GM21367 (cell line): ENCODE measurements at regions not wholly inside any gene's neighbourhood (a gene's known extent, or its start where the extent isn't known, plus 50 kb on each side); places are given as distances from the start of the nearest gene placed in this dataset.
"Not testable (repeated sequence)": the region's sequence is repeated elsewhere in the genome, so short reads cannot be mapped to it uniquely, and the experiment has no call there.

ENCODE experiments used
- ATAC-seq: cut with Tn5 transposase; IDR thresholded peaks from one replicate; pipeline ENCODE4 v1.9.1; 2021; ENCODE audit not compliant: unreplicated experiment

- ATAC-seq = no peak
These were observed 375.1 kb upstream of the DPH6 start for GRCh38 chr15:35921046-35921445.

- ATAC-seq = no peak
These were observed 379.5 kb upstream of the DPH6 start for GRCh38 chr15:35925275-35926006.

- no peak for ATAC-seq
These were observed 380.0 kb upstream of the DPH6 start for GRCh38 chr15:35926007-35926380.

GRCh38 chr15:35928847-35929246 is 382.9 kb upstream of the DPH6 start:
- no peak for ATAC-seq

GRCh38 chr15:35929740-35930444 is 383.9 kb upstream of the DPH6 start:
- peak; percentile 71 for ATAC-seq

- ATAC-seq = no peak
These were observed 385.9 kb upstream of the DPH6 start for GRCh38 chr15:35931799-35932341.

GRCh38 chr15:35932531-35932930 is 386.6 kb upstream of the DPH6 start:
- no peak for ATAC-seq

- ATAC-seq = no peak
These were observed 387.6 kb upstream of the DPH6 start for GRCh38 chr15:35933531-35933930.

GRCh38 chr15:35934383-35935049 is 388.6 kb upstream of the DPH6 start:
- ATAC-seq = no peak

- no peak for ATAC-seq
These were observed 390.3 kb upstream of the DPH6 start for GRCh38 chr15:35936284-35936683.

GRCh38 chr15:35937380-35937779 is 391.4 kb upstream of the DPH6 start:
- ATAC-seq = no peak

GRCh38 chr15:35944945-35945585 is 399.1 kb upstream of the DPH6 start:
- ATAC-seq = no peak

GRCh38 chr15:35953424-35953823 is 407.5 kb upstream of the DPH6 start:
- ATAC-seq = no peak

GRCh38 chr15:35956056-35956455 is 410.1 kb upstream of the DPH6 start:
- ATAC-seq = no peak

- no peak for ATAC-seq
These were observed 412.1 kb upstream of the DPH6 start for GRCh38 chr15:35958021-35958420.

- no peak for ATAC-seq
These were observed 413.0 kb upstream of the DPH6 start for GRCh38 chr15:35958975-35959374.

- ATAC-seq = no peak
These were observed 417.4 kb upstream of the DPH6 start for GRCh38 chr15:35963326-35963725.

GRCh38 chr15:35966781-35967180 is 420.8 kb upstream of the DPH6 start:
- ATAC-seq = no peak

- ATAC-seq = not testable (repeated sequence)
These were observed 422.0 kb upstream of the DPH6 start for GRCh38 chr15:35967968-35968367.

- ATAC-seq = no peak
These were observed 427.1 kb upstream of the DPH6 start for GRCh38 chr15:35973029-35973428.

GRCh38 chr15:35974052-35974451 is 428.1 kb upstream of the DPH6 start:
- ATAC-seq = no peak
